K562 (cell line): ENCODE measurements at regions not wholly inside any gene's neighbourhood (a gene's known extent, or its start where the extent isn't known, plus 50 kb on each side); places are given as distances from the start of the nearest gene placed in this dataset.

Experiments used
- ARNT ChIP-seq, 2 experiments: fragments of 450-650 bp; IDR thresholded peaks; 2 replicates each; pipeline ENCODE4 v1.6.1; 2016; ENCODE audit warnings: mild to moderate bottlenecking in 1 of 2
- CEBPZ ChIP-seq: fragments of 150-350 bp; IDR thresholded peaks from 2 replicates; pipeline ENCODE4 v1.6.1; 2014; ENCODE audit warnings: low read depth, mild to moderate bottlenecking, low read length, borderline replicate concordance
- CTCF ChIP-seq, 3 experiments: IDR thresholded peaks in 2 of 3; conservative IDR thresholded peaks in 1 of 3; 2 replicates each; pipeline ENCODE4 v1.5.1; 2011 to 2012; ENCODE audit warnings: low read length in 3 of 3, mild to moderate bottlenecking in 3 of 3, control low read depth in 2 of 3, improper control_type of control experiment in 1 of 3, inconsistent platforms in 1 of 3, low read depth in 1 of 3, mixed read lengths in 1 of 3, moderate library complexity in 1 of 3; ENCODE audit not compliant: insufficient read depth in 2 of 3
- CUX1 ChIP-seq: fragments of 200-800 bp; sonication (Bioruptor generic); IDR thresholded peaks from 2 replicates; pipeline ENCODE4 v1.6.1; 2016; ENCODE audit warnings: missing genetic modification characterization, missing compliant biosample characterization
- EP400 ChIP-seq: fragments of 450-650 bp; IDR thresholded peaks from 2 replicates; pipeline ENCODE4 v1.6.1; 2017; ENCODE audit warnings: antibody characterized with exemption, mild to moderate bottlenecking, moderate library complexity
- FIP1L1 ChIP-seq: fragments of 200-400 bp; formaldehyde crosslinking; IDR thresholded peaks from 2 replicates; pipeline ENCODE4 v1.6.1; 2018; ENCODE audit warnings: mild to moderate bottlenecking, low read depth, low read length; ENCODE audit not compliant: poor library complexity, severe bottlenecking
- KDM4B ChIP-seq, 2 experiments: fragments of 450-650 bp in 1 of 2; sonication (generic) in 1 of 2; IDR thresholded peaks; 2 replicates each; pipeline ENCODE4 v1.6.1; 2016 to 2017; ENCODE audit warnings: borderline replicate concordance in 2 of 2, antibody characterized with exemption in 1 of 2, low read depth in 1 of 2, mild to moderate bottlenecking in 1 of 2
- KLF10 ChIP-seq: fragments of 250-450 bp; sonication (Bioruptor Pico); IDR thresholded peaks from 2 replicates; pipeline ENCODE4 v1.6.1; 2021; ENCODE audit warnings: matching md5 sums
- NFYB ChIP-seq: IDR thresholded peaks from 2 replicates; pipeline ENCODE4 v1.6.1; 2011; ENCODE audit warnings: mild to moderate bottlenecking, moderate library complexity; ENCODE audit not compliant: insufficient read length; ENCODE audit errors: extremely low read depth
- SP2 ChIP-seq: IDR thresholded peaks from 2 replicates; pipeline ENCODE4 v1.6.1; 2011; ENCODE audit warnings: mild to moderate bottlenecking, low read depth, low read length, moderate library complexity; ENCODE audit not compliant: poor library complexity, severe bottlenecking; ENCODE audit errors: extremely low read depth
- ZHX1 ChIP-seq: fragments of 150-350 bp; conservative IDR thresholded peaks from 2 replicates; pipeline ENCODE4 v1.6.1; 2014; ENCODE audit warnings: low read length
- ZNF274 ChIP-seq: IDR thresholded peaks from 2 replicates; pipeline ENCODE4 v1.6.1; 2011; ENCODE audit warnings: low read depth, mild to moderate bottlenecking, low read length, moderate library complexity, borderline replicate concordance

GRCh38 chr4:186858355-186858754, 134.7 kb upstream of the FAT1 start:
- TF ChIP-seq FIP1L1 (no peak), SP2 (no peak), ZNF274 (no peak), CEBPZ (no peak), CTCF (IDR thresholded peaks at IDR 0.05 in 2 of 3, conservative IDR thresholded peaks at IDR 0.05 in 1 of 3; ENCODE audit: insufficient read depth in 2 of 3, low read depth in 1 of 3, low read length in 3 of 3) (no peak), KLF10 (no peak), NFYB (no peak), ZHX1 (no peak), CUX1 (CRISPR knock-in tag) (no peak), ARNT (IDR thresholded peaks at IDR 0.05) (no peak), KDM4B (IDR thresholded peaks at IDR 0.05; ENCODE audit: borderline replicate concordance in 2 of 2, low read depth in 1 of 2) (no peak), EP400 (no peak)
